Body of pancreas (tissue), 4 donors: ENCODE measurements at regions not wholly inside any gene's neighbourhood (a gene's known extent, or its start where the extent isn't known, plus 50 kb on each side); places are given as distances from the start of the nearest gene placed in this dataset.
A peak's percentile ranks its signal among the peaks of the same experiment; 100 is the strongest.

Source experiments
- ATAC-seq: fragments of 150-250 bp; one replicate; pipeline ENCODE4 v1.9.1; 2016
- DNase-seq, 4 donors: peaks; one replicate each; pipeline ENCODE4 v3.0.0-alpha.2; 2019
- H3K27ac ChIP-seq, 4 donors: fragments of 200-600 bp; sonication (generic); 1 replicate in 3 of 4; 2 replicates in 1 of 4; pipeline versions ENCODE4 v1.5.1 to v1.6.1; 2016 to 2019; ENCODE audit warnings: mild to moderate bottlenecking in 1 of 4, mixed read lengths in 1 of 4, moderate library complexity in 1 of 4
- H3K27me3 ChIP-seq, 2 donors: fragments of 200-600 bp; sonication (generic); one replicate each; pipeline ENCODE4 v1.6.0; 2016; ENCODE audit warnings: mild to moderate bottlenecking in 1 of 2
- H3K36me3 ChIP-seq, 2 donors: fragments of 200-600 bp; sonication (generic); replicated peaks in 1 of 2; 2 replicates each; pipeline ENCODE4 v1.5.1; 2016; ENCODE audit warnings: low read depth in 2 of 2; ENCODE audit not compliant: insufficient read depth in 1 of 2
- H3K4me1 ChIP-seq: fragments of 200-600 bp; sonication (generic); one replicate; pipeline ENCODE4 v1.6.0; 2016
- H3K4me3 ChIP-seq, 2 donors: fragments of 200-600 bp; sonication (generic); 1 replicate in 1 of 2; 2 replicates in 1 of 2; pipeline ENCODE4 v1.5.1; 2016 to 2019
- H3K9me3 ChIP-seq, 3 donors: fragments of 200-600 bp; sonication (generic); 1 replicate in 2 of 3; 2 replicates in 1 of 3; pipeline ENCODE4 v1.5.1; 2016
- CTCF ChIP-seq, 7 experiments: fragments of 450-650 bp in 4 of 7; fragments of 200-600 bp in 3 of 7; sonication (generic) in 3 of 7; IDR thresholded peaks; one replicate each; pipeline ENCODE4 v1.5.1; 2016 to 2019; ENCODE audit warnings: antibody characterized with exemption in 7 of 7
- POLR2A ChIP-seq, 3 donors: fragments of 450-650 bp; IDR thresholded peaks; one replicate each; pipeline ENCODE4 v1.6.1; 2016; ENCODE audit warnings: antibody characterized with exemption in 3 of 3, mild to moderate bottlenecking in 2 of 3
- WGBS, 2 donors: methylation state at CpG; one replicate each; pipeline ENCODE4 v1.1.5; 2017; 5-methylcytosine and 5-hydroxymethylcytosine counted together
- intact Hi-C: fragments of 100-400 bp; cut with DNase I; formaldehyde crosslinking; loops from one replicate; pipeline ENCODE4 v1.15.1; 2023

DNA sequence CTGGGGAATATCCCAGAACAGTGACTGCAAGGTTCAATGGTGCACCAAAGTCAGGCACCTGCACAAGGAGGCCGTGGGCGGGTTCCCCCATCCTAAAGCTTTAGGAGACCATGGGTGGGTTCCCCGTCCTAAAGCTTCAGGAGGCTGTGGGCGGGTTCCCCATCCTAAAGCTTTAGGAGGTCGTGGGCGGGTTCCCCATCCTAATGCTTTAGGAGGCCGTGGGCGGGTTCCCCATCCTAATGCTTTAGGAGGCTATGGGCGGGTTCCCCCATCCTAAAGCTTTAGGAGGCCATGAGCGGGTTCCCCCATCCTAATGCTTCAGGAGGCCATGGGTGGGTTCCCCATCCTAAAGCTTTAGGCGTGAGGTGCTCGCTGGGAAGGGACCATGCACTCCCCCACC, 313.3 kb downstream of the FOXL1 start:
- WGBS, 2 donors, result 72% methylated on average over 9 to 12 of the region's 12 CpGs
- no peak for DNase-seq
- H3K36me3 ChIP-seq, result no peaks in the 10 kb centered on the region
- no peaks in the 10 kb centered on the region for H3K9me3 ChIP-seq
- H3K27me3 ChIP-seq, result peaks cover 0 to 6% of the 10 kb centered on the region in 2 donors
- no peaks in the 10 kb centered on the region for H3K4me1 ChIP-seq
- ATAC-seq, result no peak
- intact Hi-C loops, result no loop called here
- H3K27ac ChIP-seq, result no peak overlapping the region
- H3K4me3 ChIP-seq, result no peak overlapping the region
- TF ChIP-seq POLR2A (IDR thresholded peaks at IDR 0.05) (no peak), CTCF (IDR thresholded peaks at IDR 0.05) (no peak)

DNA sequence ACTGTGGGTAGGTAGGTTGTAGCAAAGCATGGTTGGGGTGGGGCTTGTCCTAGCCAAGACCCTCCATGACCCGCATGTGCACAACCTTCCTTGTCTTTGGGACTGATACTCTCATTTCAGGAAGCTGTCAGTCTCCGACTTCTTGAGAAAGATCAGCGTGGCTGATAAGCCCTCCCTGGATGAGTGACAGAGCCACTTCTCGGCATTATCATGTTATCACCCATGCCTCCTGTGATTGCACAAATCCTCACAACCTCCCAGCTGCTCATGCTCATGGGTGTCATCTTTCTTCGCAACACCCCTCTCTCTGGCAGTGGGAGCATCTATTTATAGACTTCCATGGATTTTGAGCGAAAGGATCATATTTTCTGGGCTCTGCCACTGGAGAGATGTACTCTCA, 314.2 kb downstream of the FOXL1 start:
- Histone ChIP-seq H3K27ac (no peak overlapping the region), H3K4me1 (no peaks in the 10 kb centered on the region), H3K4me3 (no peak overlapping the region), H3K27me3 (peaks cover 0 to 6% of the 10 kb centered on the region in 2 donors), H3K36me3 (no peaks in the 10 kb centered on the region), H3K9me3 (no peaks in the 10 kb centered on the region)
- WGBS, 2 donors, result 46 to 50% methylated on average over 6 of the region's 6 CpGs
- DNase-seq (no peak), ATAC-seq (no peak)
- intact Hi-C loops, result no loop called here
- TF ChIP-seq POLR2A (IDR thresholded peaks at IDR 0.05) (no peak), CTCF (IDR thresholded peaks at IDR 0.05) (no peak)

GRCh38 chr16:86893506-86893905, 315.2 kb downstream of the FOXL1 start:
- no peak for TF ChIP-seq POLR2A (IDR thresholded peaks at IDR 0.05)
- TF ChIP-seq CTCF (IDR thresholded peaks at IDR 0.05), result no peak
- 28 to 35% methylated on average over 10 of the region's 10 CpGs for whole genome bisulfite sequencing, 2 donors

GRCh38 chr16:86894029-86894567, 315.7 kb downstream of the FOXL1 start:
- no peaks in the 10 kb centered on the region for H3K36me3 ChIP-seq
- no peak overlapping the region for H3K27ac ChIP-seq
- intact Hi-C loops, result no loop called here
- no peak overlapping the region for H3K4me3 ChIP-seq
- H3K4me1 ChIP-seq, result no peaks in the 10 kb centered on the region
- TF ChIP-seq CTCF (IDR thresholded peaks at IDR 0.05), result no peak
- no peak for TF ChIP-seq POLR2A (IDR thresholded peaks at IDR 0.05)
- WGBS, 2 donors, result 75 to 83% methylated on average over 11 to 24 of the region's 24 CpGs
- DNase-seq (no peak), ATAC-seq (no peak)
- peaks cover 0 to 6% of the 10 kb centered on the region in 2 donors for H3K27me3 ChIP-seq
- H3K9me3 ChIP-seq, result no peaks in the 10 kb centered on the region

More at GRCh38 chr16:86893506-86893905, 315.2 kb downstream of the FOXL1 start:
- H3K4me1 ChIP-seq, result no peaks in the 10 kb centered on the region
- H3K27me3 ChIP-seq, result peaks cover 0 to 6% of the 10 kb centered on the region in 2 donors
- no peaks in the 10 kb centered on the region for H3K9me3 ChIP-seq
- no peak overlapping the region for H3K4me3 ChIP-seq
- H3K36me3 ChIP-seq, result no peaks in the 10 kb centered on the region
- ATAC-seq (no peak), DNase-seq (peak in 1 of 4 donors; percentile 51)
- H3K27ac ChIP-seq, result no peak overlapping the region
- intact Hi-C loops, result no loop called here

DNA sequence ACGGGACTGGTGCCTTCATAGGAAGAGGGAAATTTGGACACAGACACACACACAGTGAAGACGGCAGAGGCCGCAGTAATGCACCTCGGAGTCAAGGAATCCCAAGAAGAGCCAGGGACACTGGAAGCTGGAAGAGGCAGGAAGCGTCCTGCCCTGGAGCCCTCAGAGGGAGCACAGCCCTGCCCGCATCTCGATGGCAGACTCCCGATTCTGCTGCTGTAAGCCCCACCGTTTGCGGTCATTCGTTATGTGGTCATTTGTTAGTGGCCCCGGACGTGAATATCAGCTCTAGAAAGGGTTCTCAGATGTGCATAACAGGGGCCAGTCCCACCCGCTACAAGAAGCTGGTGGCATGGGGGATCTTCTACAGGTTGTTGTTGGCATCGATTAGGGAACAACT, 316.6 kb downstream of the FOXL1 start:
- H3K9me3 ChIP-seq, result no peaks in the 10 kb centered on the region
- intact Hi-C loops, result no loop called here
- no peaks in the 10 kb centered on the region for H3K36me3 ChIP-seq
- DNase-seq (no peak), ATAC-seq (no peak)
- no peak overlapping the region for H3K4me3 ChIP-seq
- TF ChIP-seq CTCF (IDR thresholded peaks at IDR 0.05) (no peak), POLR2A (IDR thresholded peaks at IDR 0.05) (no peak)
- H3K27ac ChIP-seq, result no peak overlapping the region
- peaks cover 0 to 6% of the 10 kb centered on the region in 2 donors for H3K27me3 ChIP-seq
- WGBS, 2 donors, result 53 to 58% methylated on average over 14 to 15 of the region's 15 CpGs
- H3K4me1 ChIP-seq, result no peaks in the 10 kb centered on the region
